GM12892 (cell line): ENCODE measurements at regions not wholly inside any gene's neighbourhood (a gene's known extent, or its start where the extent isn't known, plus 50 kb on each side); places are given as distances from the start of the nearest gene placed in this dataset.

Experiments
- POLR2A ChIP-seq: IDR thresholded peaks from 2 replicates; pipeline ENCODE4 v1.6.1; 2011; ENCODE audit warnings: low read depth, low read length, control low read depth
- POLR2AphosphoS5 ChIP-seq: IDR thresholded peaks from 2 replicates; pipeline ENCODE4 v1.6.1; 2011; ENCODE audit warnings: low read depth, low read length, control low read depth

- TF ChIP-seq POLR2A = no peak
- no peak for TF ChIP-seq POLR2AphosphoS5
These were observed 588.9 kb downstream of the ZNF674 start for GRCh38 chrX:45956191-45956870.
